ENCODE measurements at regions not wholly inside any gene's neighbourhood (a gene's known extent, or its start where the extent isn't known, plus 50 kb on each side); places are given as distances from the start of the nearest gene placed in this dataset.

DNA sequence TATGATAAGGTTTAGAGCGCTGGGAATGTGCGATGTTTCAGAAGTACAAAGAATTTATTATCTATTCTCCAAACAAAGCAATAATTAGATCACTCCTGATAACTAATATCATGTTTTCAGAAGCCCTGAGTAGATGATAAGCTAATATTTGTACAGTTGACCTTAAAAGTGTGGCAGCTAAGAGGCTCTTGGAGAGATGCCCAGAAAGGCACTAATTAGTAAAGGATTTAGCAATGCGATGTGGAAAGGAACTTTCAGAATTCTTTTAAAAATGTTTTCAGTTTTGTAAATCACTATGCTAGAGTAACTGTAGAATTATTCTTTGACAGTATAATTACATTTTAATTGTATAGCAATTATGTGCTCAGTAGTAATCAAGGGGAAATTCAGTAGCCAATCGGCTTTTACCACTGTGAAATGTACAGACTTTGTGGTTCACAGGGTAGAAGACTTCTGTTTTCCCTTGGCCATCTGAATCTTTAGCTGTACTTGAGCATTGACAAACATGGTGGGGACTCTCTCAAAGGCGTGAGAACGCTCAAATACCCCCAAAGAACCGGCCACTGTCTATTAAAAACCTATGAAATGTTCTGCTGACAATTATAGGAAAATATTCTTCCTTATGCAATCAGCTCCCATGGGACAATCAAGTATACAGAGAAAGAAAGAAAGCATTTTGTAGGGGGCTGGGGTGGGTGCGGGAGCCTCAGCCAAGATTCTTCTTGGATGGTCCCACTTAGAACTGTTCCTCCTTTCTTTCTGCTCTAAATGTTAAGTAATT lies 262.8 kb upstream of the AGAP1 start:
- DNase-seq (ENCODE audit: low read depth, low spot score), result peak; percentile 41
- in situ Hi-C loops (cut with HindIII; ENCODE audit: low pct_unique_long_range_greater_than_20kb, low sequenced_read_pairs), result no loop called here

DNA sequence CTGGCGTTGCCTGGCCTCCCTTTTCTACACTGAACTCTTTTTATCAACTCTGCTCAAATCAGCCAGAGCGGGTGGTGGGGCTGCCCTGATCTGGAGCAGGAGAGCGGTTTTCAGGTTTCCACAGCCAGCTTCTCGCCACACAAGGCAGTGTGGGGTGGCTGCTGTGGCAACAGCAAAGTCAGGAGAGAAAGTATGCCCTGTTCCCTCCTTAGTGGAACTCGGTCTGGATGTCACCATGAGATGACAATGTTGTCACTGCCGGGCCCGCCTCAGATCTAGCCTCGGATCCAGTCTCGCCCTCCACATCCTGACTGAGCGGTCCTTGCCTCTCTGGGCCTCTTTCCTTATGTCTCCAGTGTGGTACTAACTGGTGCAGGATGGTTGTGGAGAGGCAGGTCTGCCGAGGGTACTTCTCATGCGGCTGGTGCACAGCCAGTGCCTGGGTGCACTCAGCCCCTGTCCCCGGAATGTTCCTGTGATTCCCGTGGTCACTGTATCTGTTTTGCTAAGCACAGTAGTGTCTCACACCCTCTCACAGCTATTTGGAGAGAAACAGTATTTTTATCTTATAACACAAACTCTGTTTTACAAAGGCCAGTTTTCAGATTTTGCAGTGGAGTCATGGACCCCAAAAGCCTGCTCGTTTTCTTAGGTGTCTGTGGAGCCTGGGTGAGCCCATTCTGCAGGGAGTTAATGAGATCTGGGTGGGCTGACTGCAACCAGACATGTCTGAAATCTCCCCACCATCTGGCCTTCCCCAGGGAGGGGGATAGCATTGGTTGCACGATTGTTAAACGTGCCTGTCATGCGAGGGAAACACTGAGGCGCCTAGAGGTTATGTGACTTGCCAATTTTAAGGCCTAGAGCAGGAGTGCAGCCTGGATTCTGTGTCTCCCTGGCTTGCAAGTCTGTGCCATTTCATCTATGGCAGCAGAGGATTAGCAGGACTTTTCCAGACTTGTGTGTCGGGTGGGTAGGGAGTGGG lies 261.1 kb upstream of the AGAP1 start:
- in situ Hi-C loops (cut with HindIII; ENCODE audit: low pct_unique_long_range_greater_than_20kb, low sequenced_read_pairs), result no loop called here

DNA sequence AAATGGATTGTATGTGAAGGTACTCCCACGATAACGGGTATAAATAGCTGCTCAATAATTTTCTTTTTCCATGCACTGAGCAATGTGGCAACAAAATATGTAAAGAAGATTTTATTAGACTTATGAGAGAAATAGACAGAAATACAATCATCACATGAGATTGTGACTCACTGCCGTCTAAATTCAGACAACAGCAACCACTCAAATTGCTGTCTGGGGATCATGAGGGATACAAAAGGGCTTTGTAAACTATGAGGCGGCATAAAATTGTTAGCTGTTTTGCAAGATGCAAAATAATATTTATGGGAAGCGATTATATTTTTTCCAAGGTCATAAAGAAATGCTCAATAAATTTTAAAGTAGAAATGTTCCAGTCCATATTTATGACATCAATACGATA lies 259.1 kb upstream of the AGAP1 start:
- in situ Hi-C loops (cut with HindIII; ENCODE audit: low pct_unique_long_range_greater_than_20kb, low sequenced_read_pairs), result no loop called here
- DNase-seq (ENCODE audit: low read depth, low spot score), result peak; percentile 95

More for the DNA sequence above, 261.1 kb upstream of the AGAP1 start:
- no peak for DNase-seq (ENCODE audit: low read depth, low spot score)

DNA sequence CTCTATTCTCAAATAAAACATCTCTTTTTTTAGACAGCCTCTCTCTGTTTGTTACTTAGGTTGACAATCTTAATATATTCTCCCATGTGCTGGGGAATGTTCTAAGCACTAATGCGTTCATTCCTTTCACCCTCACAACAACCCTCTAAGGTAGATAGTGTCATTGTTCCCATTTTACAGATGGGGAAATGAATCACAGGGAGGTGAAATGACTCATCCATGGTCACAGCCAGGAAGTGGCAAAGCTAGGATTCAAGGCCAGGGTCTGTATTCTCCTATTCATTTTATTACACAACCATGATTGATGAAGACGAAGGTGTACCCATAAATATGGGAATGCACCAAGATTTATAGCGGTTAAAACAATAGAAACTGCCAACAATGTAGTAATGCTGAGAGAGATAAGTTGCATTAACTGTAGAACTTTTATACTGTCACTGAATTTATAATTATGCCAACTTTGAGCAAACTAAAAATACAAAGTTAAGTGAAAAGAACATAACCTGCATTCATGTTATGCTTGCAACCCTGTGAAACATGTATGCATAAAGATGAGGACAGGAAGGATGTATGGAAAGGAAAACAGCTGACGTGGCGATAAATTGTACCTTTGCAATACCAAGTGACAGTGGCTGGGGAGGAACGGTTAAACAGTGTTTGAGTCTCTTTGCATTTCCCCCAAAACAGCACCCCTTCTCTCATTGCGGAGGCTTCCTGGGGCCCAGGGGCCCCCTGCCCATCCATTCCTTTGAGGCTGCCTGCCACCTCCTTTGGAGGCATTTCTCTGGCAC lies 257.7 kb upstream of the AGAP1 start:
- in situ Hi-C loops (cut with HindIII; ENCODE audit: low pct_unique_long_range_greater_than_20kb, low sequenced_read_pairs), result no loop called here
- DNase-seq (ENCODE audit: low read depth, low spot score), result peak; percentile 66

DNA sequence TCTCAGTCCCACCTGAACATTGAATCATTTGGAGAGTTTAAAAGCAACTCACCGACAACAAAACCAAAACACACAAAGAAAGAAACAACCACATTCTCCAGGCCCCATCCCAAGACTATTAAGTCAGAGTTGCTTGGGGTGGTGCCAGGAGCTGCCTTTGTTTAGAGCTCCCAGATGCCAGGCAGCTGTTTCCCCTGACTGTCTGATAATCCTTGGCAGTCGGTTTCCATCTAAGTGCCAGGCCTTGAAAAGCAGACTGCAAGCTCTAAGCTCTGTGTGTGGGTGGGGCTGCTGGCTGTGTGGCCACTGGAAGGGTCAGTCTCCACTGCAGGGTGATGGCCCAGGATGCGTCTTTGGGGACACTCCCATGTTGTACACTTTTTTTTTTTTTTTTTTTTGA lies 255.3 kb upstream of the AGAP1 start:
- no peak for DNase-seq (ENCODE audit: low read depth, low spot score)
- in situ Hi-C loops (cut with HindIII; ENCODE audit: low pct_unique_long_range_greater_than_20kb, low sequenced_read_pairs), result no loop called here

DNA sequence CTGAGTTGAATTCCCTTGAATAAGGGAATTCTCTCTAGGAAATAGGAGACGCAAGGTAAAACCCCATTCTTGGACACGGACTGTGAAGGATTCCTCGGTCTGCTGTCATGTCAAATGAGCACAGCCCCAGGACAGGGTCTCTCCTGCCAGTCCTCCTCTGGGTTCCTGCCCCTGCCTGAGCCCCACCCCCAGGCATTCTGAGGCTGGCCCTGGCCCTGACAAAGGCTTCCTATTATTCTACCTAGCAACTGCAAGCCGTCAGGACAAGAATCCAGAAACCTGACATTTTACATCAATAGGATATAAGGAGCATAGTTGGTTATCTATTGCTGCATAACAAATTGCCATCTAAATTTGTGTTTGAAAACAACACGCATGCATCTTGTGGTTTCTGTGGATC lies 253.3 kb upstream of the AGAP1 start:
- DNase-seq (ENCODE audit: low read depth, low spot score), result no peak

GRCh38 chr2:235244255-235245220 lies 249.3 kb upstream of the AGAP1 start:
- DNase-seq (ENCODE audit: low read depth, low spot score), result peak; percentile 60
- in situ Hi-C loops (cut with HindIII; ENCODE audit: low pct_unique_long_range_greater_than_20kb, low sequenced_read_pairs), result no loop called here

More for the DNA sequence above, 253.3 kb upstream of the AGAP1 start:
- in situ Hi-C loops (cut with HindIII; ENCODE audit: low pct_unique_long_range_greater_than_20kb, low sequenced_read_pairs), result no loop called here

GRCh38 chr2:235247001-235247400 lies 246.8 kb upstream of the AGAP1 start:
- DNase-seq (ENCODE audit: low read depth, low spot score), result no peak
- in situ Hi-C loops (cut with HindIII; ENCODE audit: low pct_unique_long_range_greater_than_20kb, low sequenced_read_pairs), result no loop called here

DNA sequence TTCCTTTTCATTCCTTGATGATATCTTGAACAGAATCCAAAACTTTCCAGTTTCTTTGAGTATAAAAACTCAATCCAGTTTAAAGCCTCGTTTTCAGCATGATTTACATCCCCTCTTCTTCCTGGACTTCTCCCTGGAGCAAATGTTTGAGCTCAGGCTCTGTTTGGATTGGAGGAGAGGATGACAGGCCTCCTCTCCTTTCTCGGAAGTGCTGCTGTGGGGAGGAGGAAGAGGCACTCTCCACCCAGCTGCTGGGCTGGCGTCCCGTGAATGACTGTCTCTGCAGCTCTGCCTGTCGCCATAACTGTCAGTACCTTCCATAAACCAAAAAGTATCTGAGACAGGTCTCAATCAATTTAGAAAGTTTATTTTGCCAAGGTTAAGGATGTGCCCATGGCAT lies 238.2 kb upstream of the AGAP1 start:
- no peak for DNase-seq (ENCODE audit: low read depth, low spot score)
- in situ Hi-C loops (cut with HindIII; ENCODE audit: low pct_unique_long_range_greater_than_20kb, low sequenced_read_pairs), result no loop called here

DNA sequence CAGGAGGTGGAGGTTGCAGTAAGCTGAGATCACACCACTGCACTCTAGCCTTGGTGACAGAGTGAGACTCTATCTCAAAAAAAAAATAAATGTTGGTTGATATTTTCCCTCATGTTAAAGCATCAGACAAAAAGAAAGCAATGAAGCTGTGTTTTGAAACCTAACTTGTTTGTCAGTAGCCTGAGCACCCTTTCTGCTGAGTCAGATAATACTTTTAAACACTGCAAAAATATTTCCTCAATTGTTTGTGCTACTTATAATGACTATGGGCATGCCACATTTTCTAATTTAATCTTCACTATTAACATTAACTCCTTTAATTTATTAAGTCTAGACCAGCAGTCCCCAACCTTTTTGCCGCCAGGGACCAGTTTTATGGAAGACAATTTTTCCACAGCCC lies 236.3 kb upstream of the AGAP1 start:
- no peak for DNase-seq (ENCODE audit: low read depth, low spot score)
- in situ Hi-C loops (cut with HindIII; ENCODE audit: low pct_unique_long_range_greater_than_20kb, low sequenced_read_pairs), result no loop called here

GRCh38 chr2:235262750-235263149 lies 231.1 kb upstream of the AGAP1 start:
- DNase-seq (ENCODE audit: low read depth, low spot score), result no peak
- in situ Hi-C loops (cut with HindIII; ENCODE audit: low pct_unique_long_range_greater_than_20kb, low sequenced_read_pairs), result no loop called here

GRCh38 chr2:235263205-235264120 lies 230.4 kb upstream of the AGAP1 start:
- DNase-seq (ENCODE audit: low read depth, low spot score), result peak; percentile 99
- in situ Hi-C loops (cut with HindIII; ENCODE audit: low pct_unique_long_range_greater_than_20kb, low sequenced_read_pairs), result no loop called here

DNA sequence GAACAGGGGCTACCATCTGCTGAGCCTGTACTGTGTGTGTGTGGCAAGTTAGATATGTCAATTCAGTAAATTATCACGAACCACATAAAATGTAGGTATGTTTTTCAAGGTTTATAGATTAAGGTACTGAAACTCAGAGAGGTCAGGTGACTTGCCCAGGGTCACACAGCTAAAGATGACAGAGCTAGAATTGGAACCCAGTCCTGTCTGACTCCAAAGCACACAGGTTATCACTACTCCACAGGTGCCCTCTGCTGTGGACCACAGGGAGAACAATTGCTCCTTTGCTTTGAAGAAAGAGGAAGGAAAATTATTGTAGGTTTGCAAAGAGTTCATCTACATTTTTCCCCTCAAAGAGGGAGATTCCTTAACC lies 229.7 kb upstream of the AGAP1 start:
- in situ Hi-C loops (cut with HindIII; ENCODE audit: low pct_unique_long_range_greater_than_20kb, low sequenced_read_pairs), result no loop called here
- no peak for DNase-seq (ENCODE audit: low read depth, low spot score)

GRCh38 chr2:235264512-235264911 lies 229.3 kb upstream of the AGAP1 start:
- DNase-seq (ENCODE audit: low read depth, low spot score), result peak; percentile 15
- in situ Hi-C loops (cut with HindIII; ENCODE audit: low pct_unique_long_range_greater_than_20kb, low sequenced_read_pairs), result no loop called here

DNA sequence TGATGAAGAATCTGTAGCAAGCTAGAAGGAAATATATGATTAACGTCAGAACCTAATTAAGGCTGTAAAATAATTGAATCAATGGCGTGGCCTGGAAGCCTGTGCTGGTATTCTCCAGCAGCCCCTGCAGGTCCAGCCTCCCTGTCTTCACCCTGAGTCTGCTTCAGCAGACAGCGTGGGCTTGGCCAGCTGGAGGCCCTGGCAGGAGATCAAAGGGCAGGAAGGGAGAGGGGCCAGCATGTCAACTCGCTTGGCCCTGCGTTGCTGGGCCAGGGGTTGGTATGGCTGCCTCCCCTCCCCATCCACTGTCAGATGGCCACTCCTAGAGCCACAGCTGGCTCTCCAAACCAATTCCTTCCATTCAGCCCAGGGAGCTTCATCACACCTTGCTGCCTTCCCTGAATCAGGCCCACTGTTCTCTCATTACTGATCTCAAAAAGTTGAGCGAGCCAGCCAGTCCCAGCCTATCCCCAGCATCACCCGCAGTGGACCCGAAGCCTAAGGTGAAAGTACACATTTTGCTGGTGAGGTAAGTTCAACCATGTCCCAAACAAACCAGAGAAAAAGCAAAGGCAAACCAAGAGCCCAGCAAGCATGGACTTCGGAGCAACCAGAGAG lies 228.4 kb upstream of the AGAP1 start:
- in situ Hi-C loops (cut with HindIII; ENCODE audit: low pct_unique_long_range_greater_than_20kb, low sequenced_read_pairs), result no loop called here
- DNase-seq (ENCODE audit: low read depth, low spot score), result no peak

GRCh38 chr2:235267251-235267650 lies 226.6 kb upstream of the AGAP1 start:
- in situ Hi-C loops (cut with HindIII; ENCODE audit: low pct_unique_long_range_greater_than_20kb, low sequenced_read_pairs), result no loop called here
- no peak for DNase-seq (ENCODE audit: low read depth, low spot score)
